GM21528 (cell line): ENCODE measurements at regions not wholly inside any gene's neighbourhood (a gene's known extent, or its start where the extent isn't known, plus 50 kb on each side); places are given as distances from the start of the nearest gene placed in this dataset.

ENCODE experiments used
- ATAC-seq: cut with Tn5 transposase; IDR thresholded peaks from one replicate; pipeline ENCODE4 v1.9.1; 2021; ENCODE audit warnings: mild to moderate bottlenecking, moderate library complexity; ENCODE audit not compliant: unreplicated experiment, low FRiP score

GRCh38 chr2:176658708-176659107 lies 389.5 kb downstream of the MTX2 start:
- ATAC-seq = no peak

DNA sequence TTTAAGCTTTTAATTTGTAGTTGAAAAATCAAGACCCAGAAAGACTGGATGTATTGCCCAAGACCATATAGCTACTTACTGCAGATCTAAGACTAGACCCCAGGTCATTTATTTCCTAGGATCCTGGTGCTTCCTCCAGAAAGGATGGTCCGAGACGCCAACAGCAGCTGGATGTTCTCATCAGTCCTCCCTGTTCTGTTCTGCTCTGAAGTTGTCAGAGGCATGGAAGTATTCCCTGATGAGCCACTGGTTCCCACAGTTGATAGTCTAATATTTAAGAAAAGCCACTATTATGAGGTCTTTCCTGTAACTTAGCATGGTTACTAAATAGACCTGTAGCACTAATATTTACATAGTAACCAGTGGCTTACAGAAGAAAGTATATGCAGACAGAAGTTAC lies 393.5 kb downstream of the MTX2 start:
- no peak for ATAC-seq

GRCh38 chr2:176664478-176664877 lies 395.2 kb downstream of the MTX2 start:
- ATAC-seq = no peak

- ATAC-seq = no peak
These were observed 395.8 kb downstream of the MTX2 start for GRCh38 chr2:176665086-176665485.

- ATAC-seq = no peak
These were observed 399.7 kb downstream of the MTX2 start for GRCh38 chr2:176668912-176669311.

- no peak for ATAC-seq
These were observed 400.3 kb downstream of the MTX2 start for GRCh38 chr2:176669398-176670174.

DNA sequence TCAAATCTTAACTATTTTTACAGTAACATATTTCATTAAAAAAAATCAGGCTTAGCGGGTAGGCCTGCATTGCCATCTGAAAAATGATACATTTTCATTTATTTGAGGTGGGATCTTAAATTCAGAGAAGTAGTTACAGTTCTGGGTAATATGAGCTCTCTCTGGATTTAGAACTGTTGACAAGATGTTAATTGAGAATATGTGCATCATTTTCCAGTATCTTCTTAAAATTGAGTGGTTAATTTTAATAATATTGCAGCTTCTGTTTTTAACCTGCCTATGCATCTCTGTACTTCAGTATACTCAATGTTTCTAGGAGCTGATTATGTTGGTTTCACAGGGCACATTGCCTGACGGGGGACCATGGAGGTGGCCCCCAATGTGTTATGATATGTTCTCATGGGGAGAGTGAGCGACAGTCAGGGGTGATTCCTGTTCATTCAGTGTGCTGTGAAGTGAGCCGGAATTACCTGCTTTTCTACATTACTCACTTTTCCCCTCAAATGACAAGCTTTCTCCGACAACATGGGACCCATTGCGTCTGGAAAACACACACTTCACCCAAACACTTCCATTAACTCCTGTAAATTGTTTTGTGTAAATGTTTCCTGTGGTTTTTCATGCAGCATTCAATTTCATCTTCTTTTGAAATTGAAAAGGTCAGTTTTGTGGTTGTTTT lies 406.2 kb downstream of the MTX2 start:
- no peak for ATAC-seq

GRCh38 chr2:176677746-176678265 lies 408.6 kb downstream of the MTX2 start:
- no peak for ATAC-seq

DNA sequence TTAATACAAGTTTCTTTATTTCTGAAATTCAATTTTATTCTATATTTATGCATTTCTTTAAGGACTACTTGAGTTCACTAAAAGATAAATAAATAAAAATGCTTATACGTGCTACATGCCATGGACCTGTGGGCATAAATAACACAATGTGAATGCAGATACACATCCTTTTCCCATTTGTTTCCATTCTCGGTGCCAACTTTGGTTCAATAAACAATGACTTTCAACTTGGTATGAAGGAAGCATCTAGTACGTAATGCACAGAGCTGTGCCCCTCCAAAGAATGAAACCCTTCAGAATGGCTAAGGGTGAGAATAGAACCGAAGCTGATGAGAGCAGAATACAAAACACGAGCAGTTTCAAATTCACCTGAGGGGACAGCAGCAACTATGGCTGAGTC lies 409.3 kb downstream of the MTX2 start:
- ATAC-seq = no peak

DNA sequence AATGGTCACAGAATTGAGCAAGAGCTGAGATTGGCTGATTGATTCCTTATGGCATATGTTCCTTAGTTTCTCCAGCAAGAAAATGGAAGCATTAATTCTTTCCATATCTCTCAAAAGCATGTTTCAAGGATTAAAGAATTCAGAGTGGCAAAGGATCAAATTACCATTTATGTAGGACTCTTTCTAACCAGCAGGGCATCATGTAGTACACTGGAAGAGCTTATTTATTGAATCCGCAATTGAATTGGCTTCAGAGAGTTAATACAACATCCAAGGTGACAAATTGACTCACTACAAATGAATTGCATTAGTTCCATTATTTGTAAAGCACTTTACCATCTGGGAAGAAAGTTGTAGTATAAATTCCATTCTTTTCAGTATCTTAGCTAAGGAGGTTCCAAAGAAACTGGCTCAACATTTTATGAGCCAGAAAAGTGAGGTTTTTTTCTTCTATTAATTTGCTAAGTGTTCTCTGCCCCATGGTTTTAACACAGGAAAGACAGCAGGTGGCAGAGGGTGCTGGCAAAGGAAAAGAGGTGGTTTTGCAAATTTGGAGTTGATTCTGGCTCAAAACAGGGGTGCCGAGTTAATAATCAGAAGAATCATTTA lies 409.9 kb downstream of the MTX2 start:
- no peak for ATAC-seq

DNA sequence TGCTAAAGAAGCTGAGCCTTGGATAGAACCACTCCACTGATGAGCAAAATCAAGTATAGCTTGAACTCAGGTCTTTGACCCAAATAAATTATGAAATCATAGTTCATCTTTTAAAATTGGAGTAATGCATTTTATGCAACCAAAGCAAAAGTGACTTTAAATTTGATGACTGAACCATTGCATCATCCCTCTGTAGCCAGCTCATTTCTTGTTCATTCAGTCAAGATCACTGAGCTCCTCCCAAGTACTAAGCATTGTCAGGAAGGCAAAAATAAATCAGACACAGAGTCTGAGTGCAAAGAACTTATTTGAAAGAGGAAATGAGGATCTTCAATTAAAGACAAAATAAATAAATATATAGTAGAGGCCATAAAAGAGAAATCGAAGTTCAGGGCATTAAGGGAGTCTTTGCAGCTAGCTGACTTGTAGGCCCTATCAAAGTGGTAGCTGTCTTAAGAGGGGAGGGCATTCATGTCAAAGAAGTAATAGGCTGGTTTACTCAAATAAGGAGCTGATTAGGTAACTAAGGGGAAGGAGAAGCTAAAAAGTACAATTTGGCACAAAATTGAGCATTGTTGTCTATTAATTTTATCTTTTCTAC lies 411.8 kb downstream of the MTX2 start:
- no peak for ATAC-seq

- ATAC-seq = no peak
These were observed 412.4 kb downstream of the MTX2 start for GRCh38 chr2:176681584-176682115.

DNA sequence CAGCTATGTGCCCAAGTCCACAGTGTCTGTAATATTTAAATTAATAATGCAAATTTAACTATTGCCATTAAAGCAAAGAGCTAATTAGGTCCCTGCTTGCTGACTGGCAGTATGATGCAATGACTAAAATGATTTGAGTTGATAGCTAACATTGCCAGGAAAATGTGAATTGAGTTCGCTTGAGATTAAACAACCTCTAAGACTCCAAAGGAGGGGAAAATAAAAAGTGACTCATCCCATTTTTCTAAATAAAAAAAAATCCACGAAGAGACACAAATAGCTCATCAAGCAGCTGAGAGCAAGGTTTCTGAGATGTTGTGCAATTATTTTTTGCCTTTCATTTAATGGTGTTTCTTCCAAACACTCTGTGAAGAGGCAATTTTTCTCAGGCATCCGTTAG lies 413.0 kb downstream of the MTX2 start:
- ATAC-seq = no peak

DNA sequence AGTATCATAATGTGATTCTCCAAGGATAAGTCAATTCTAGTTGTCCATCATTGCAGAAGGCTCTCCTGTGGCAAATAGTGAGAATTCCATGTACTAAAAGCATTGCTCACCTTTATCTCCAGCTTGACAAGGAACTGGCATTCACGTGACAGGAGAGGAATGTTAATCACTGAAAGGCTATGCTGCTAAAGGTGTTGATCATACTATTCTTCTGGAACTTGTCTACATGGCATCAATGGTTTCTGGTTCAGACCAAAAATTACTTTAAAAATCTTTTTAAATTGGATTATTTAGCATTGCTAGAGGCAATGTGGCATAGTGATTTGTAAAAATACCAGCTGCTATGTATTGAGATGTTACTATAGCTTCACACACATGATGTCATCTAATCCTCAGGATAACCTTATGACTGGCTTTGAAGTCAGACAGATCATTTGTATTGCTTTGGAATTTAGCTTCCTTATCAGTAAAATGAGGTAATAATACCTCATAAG lies 414.4 kb downstream of the MTX2 start:
- no peak for ATAC-seq

DNA sequence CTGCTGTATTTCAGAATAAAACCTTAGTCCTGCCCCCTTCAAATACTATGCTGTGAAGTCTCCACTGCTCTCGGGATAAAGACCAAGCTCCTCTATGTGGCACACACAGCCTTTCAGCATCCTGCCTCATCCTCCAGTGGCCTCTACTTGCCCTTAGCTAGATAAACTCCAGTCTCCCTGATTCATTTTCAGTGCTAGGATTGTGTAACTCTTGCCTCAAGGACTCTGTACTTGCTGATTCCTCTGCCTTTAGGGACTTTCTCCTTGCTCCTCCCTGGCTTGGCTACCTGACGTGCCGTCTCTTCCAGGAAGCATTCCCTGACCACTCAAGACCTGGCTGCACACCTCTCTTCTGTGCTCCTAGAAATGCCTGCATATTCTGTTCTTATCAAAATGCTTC lies 416.7 kb downstream of the MTX2 start:
- ATAC-seq = no peak

DNA sequence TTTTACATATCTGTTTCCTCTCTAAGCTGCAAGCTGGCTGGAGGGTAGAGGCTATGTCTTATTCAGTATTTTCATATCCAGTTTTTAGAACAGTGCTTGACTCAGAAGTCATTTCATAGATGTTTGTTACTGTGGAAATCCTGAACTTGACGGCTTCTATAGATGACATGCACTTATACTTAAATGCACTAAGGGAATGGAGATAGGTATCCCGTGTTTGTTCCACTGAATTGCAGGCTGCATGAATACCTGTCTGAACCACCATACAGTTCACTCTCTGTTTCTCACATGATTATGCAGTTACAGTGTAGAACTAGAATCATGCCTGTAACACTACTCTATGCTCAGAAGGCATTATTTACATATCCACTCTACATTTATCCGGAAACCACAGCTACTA lies 417.1 kb downstream of the MTX2 start:
- ATAC-seq = no peak

DNA sequence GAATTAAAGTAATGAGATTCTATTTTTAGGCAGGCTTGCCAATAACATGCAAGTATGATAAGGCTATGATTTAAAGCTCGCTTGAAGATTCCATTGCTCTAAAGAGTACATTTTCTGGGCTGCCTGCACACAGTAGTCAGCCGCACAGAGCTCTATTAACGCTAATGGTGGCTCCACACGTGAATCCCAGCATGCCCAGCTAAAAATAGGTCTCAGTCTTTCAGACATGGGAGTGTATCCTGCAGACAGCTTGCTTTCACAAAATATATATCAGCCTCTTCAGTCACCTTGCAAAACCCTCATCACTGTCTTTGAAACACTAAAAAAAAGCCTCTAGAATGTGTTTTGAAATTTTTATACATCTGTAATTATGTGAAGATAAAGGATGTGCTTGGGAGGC lies 418.1 kb downstream of the MTX2 start:
- ATAC-seq = no peak

- no peak for ATAC-seq
These were observed 418.7 kb downstream of the MTX2 start for GRCh38 chr2:176687944-176688343.

DNA sequence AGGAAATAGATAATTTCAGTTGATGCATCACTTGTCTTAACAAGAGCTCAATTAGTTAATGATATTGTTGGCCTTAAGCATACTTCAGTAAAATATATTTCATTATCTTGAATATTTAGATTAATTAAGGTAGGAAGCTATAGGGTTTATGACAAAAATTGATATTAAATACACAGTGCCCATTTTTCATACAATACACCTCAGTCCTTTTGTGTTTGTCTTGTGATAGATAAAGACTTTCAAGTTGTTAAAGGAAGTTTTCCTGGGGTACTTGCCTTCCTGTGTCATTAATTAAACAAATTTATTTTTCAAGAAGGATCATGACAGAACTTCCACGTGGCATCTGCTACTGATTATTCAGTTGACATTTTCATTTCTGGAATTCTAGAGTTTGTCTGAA lies 420.5 kb downstream of the MTX2 start:
- no peak for ATAC-seq

DNA sequence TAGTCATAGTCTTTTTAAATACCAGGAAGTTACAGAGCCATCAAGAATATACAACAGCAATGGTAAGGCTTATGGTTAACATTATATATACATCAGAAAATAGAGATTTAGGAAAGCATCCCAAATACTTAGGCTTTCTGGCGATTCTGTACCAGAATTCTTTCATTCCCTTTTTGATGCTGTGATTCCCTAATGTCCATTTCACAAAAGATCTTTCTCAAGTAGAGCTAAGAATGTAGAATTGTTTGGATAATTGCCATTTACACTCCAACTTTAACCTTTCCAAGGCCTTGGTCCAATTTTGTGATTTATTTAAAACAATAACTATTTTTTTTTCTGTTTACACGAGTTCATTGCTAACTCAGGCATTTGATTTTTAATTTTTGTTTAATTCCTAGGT lies 422.2 kb downstream of the MTX2 start:
- no peak for ATAC-seq

DNA sequence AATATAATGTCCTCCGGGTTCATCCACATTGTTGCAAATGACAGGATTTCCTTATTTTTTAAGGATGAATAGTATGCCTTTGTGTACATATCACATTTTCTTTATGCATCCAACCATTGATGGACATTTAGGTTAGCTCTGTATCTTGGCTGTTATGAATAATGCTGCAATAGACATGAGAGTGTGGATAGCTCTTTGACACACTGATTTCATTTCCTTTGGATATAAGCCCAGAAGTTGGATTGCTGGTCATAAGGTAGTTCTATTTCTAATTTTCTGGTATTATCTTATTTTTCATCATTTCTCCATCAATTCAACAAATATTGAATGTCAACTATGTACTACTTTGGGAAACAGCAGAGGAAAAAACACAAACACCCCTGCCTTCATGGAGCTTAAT lies 423.3 kb downstream of the MTX2 start:
- ATAC-seq = no peak
